Endothelial cell of umbilical vein (primary cell): ENCODE measurements at regions not wholly inside any gene's neighbourhood (a gene's known extent, or its start where the extent isn't known, plus 50 kb on each side); places are given as distances from the start of the nearest gene placed in this dataset.

ENCODE experiments used
- BruUV-seq: library from RNA; stranded (reverse); fragments of 400-500 nt; replicated peaks from 2 replicates; lab custom pipeline; 2021; lab: Mats Ljungman, UMichigan
- CTCF ChIA-PET: fragments of 300-600, 350-600 bp; sonication (Branson Sonifier 250); formaldehyde crosslinking; loops from one replicate; lab custom pipeline; 2021; ENCODE audit warnings: antibody characterized with exemption, inconsistent platforms; lab: Charles Lee
- POLR2A ChIA-PET: fragments of 300-600, 350-600 bp; sonication (Branson Sonifier 250); formaldehyde crosslinking; loops from one replicate; lab custom pipeline; 2021; ENCODE audit warnings: antibody characterized with exemption, inconsistent platforms; lab: Charles Lee
- DNase-seq: peaks from one replicate; pipeline ENCODE4 v3.0.0-alpha.2; 2011; ENCODE audit warnings: low read depth, low spot score
- FAIRE-seq: peaks from 2 replicates; lab custom pipeline; 2011; peaks lifted over from hg19 to GRCh38; lab: Jason Lieb, UNC
- H2AFZ ChIP-seq: 2 replicates; pipeline ENCODE4 v1.6.0; 2012; ENCODE audit warnings: low read depth, low read length, control low read depth, inconsistent platforms
- H3K27ac ChIP-seq: 2 replicates; pipeline ENCODE4 v1.5.1; 2011; ENCODE audit warnings: low read depth, mild to moderate bottlenecking, control low read depth, low read length, moderate library complexity; ENCODE audit not compliant: insufficient read depth
- H3K27me3 ChIP-seq, 2 experiments: 2 replicates each; pipeline versions ENCODE4 v1.6.0 to v1.6.1; 2011; ENCODE audit warnings: low read length in 2 of 2, mixed read lengths in 1 of 2; ENCODE audit not compliant: control insufficient read depth in 2 of 2, insufficient read depth in 2 of 2
- H3K36me3 ChIP-seq, 2 experiments: 2 replicates in 1 of 2; 3 replicates in 1 of 2; pipeline ENCODE4 v1.5.1; 2011; ENCODE audit warnings: low read length in 2 of 2, mild to moderate bottlenecking in 1 of 2, moderate library complexity in 1 of 2; ENCODE audit not compliant: control insufficient read depth in 2 of 2, insufficient read depth in 2 of 2; ENCODE audit errors: extremely low read depth in 1 of 2
- H3K4me1 ChIP-seq: 3 replicates; pipeline ENCODE4 v1.5.1; 2011; ENCODE audit warnings: mild to moderate bottlenecking, low read length; ENCODE audit not compliant: control insufficient read depth, insufficient read depth; ENCODE audit errors: extremely low read depth
- H3K4me2 ChIP-seq: 2 replicates; pipeline ENCODE4 v1.6.1; 2011; ENCODE audit warnings: low read length, control low read depth, mixed read lengths; ENCODE audit not compliant: insufficient read depth
- H3K4me3 ChIP-seq, 3 experiments: fragments of 200-600 bp in 1 of 3; sonication (generic), shearing (Covaris generic) in 1 of 3; replicated peaks in 1 of 3; 2 replicates each; pipeline ENCODE4 v1.5.1; 2011 to 2016; ENCODE audit warnings: control low read depth in 3 of 3, low read length in 3 of 3, mild to moderate bottlenecking in 2 of 3, inconsistent platforms in 1 of 3, low read depth in 1 of 3, moderate library complexity in 1 of 3; ENCODE audit not compliant: insufficient read depth in 1 of 3
- H3K79me2 ChIP-seq: 2 replicates; pipeline ENCODE4 v1.6.0; 2012; ENCODE audit warnings: low read length, inconsistent platforms; ENCODE audit not compliant: control insufficient read depth, insufficient read depth
- H3K9ac ChIP-seq: replicated peaks from 2 replicates; pipeline ENCODE3; 2011; ENCODE audit warnings: low read length, control low read depth; ENCODE audit not compliant: insufficient read depth; ENCODE audit errors: extremely low read depth
- H3K9me1 ChIP-seq: replicated peaks from 3 replicates; pipeline ENCODE4 v1.6.0; 2011; ENCODE audit warnings: mild to moderate bottlenecking, low read length; ENCODE audit not compliant: control insufficient read depth, insufficient read depth; ENCODE audit errors: extremely low read depth
- H3K9me3 ChIP-seq: replicated peaks from 2 replicates; pipeline ENCODE4 v1.5.1; 2012; ENCODE audit warnings: low read length, inconsistent platforms; ENCODE audit not compliant: control insufficient read depth, insufficient read depth
- H4K20me1 ChIP-seq: replicated peaks from 2 replicates; pipeline ENCODE3; 2011; ENCODE audit warnings: mild to moderate bottlenecking, low read length; ENCODE audit not compliant: control insufficient read depth, insufficient read depth; ENCODE audit errors: extremely low read depth
- EZH2 ChIP-seq: IDR thresholded peaks from 2 replicates; pipeline ENCODE4 v1.6.1; 2012; ENCODE audit warnings: borderline replicate concordance, low read depth, mild to moderate bottlenecking, moderate library complexity, low read length, inconsistent platforms; ENCODE audit not compliant: severe bottlenecking
- POLR2A ChIP-seq: IDR thresholded peaks from 2 replicates; pipeline ENCODE4 v1.6.1; 2012; ENCODE audit warnings: low read depth, mild to moderate bottlenecking, control low read depth, low read length
- dilution Hi-C: fragments of 300-500 bp; cut with MboI; formaldehyde crosslinking; loops from one replicate; pipeline ENCODE4 v1.15.0; 2019; ENCODE audit warnings: low sequenced_read_pairs; ENCODE audit not compliant: extremely low pct_ligation_motif_present
- intact Hi-C: fragments of 100-400 bp; cut with micrococcal nuclease; formaldehyde crosslinking; loops from one replicate; pipeline ENCODE4 v1.10.0; 2022

DNA sequence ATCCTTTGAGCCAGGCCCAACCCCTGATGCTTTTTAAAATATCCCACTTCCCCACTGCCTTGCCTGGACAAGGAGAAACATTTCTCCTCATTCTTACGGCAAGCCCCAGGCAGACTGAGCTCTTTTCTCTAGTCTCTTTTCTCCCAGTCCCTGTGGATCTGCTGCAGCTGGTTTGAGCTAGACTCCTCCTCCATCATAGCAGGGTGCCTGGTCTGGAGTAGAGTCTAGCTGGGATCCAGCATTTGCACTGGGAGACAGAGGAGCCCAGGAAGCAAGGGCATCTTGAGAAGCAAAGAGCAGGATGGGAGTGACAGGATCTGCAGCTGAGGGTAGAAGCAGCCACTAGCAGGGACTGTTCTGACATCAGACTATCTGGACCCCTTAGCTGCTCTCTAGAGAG lies 562.3 kb upstream of the COBL start:
- Histone ChIP-seq H3K9me3 (no peaks in the 10 kb centered on the region), H3K9me1 (no peaks in the 10 kb centered on the region), H3K27me3 (no peaks in the 10 kb centered on the region), H3K36me3 (no peaks in the 10 kb centered on the region), H2AFZ (no peak overlapping the region), H3K4me1 (no peaks in the 10 kb centered on the region), H3K4me2 (no peak overlapping the region), H3K9ac (no peak overlapping the region), H4K20me1 (no peaks in the 10 kb centered on the region), H3K4me3 (no peak overlapping the region), H3K79me2 (no peaks in the 10 kb centered on the region), H3K27ac (no peak overlapping the region)
- no peak for TF ChIP-seq POLR2A
- BruUV-seq: no TSS peak
- no peak for FAIRE-seq
- intact Hi-C loops: no loop called here
- no peak for DNase-seq
- dilution Hi-C loops: no loop called here
- CTCF ChIA-PET: no interaction called here
- POLR2A ChIA-PET: no interaction called here

- Histone ChIP-seq H3K27me3 (no peaks in the 10 kb centered on the region), H3K79me2 (no peaks in the 10 kb centered on the region), H3K9ac (no peak overlapping the region), H3K9me3 (peaks cover 3% of the 10 kb centered on the region), H3K36me3 (no peaks in the 10 kb centered on the region), H3K9me1 (no peaks in the 10 kb centered on the region), H2AFZ (no peak overlapping the region), H4K20me1 (no peaks in the 10 kb centered on the region), H3K4me3 (no peak overlapping the region), H3K27ac (no peak overlapping the region), H3K4me1 (no peaks in the 10 kb centered on the region), H3K4me2 (no peak overlapping the region)
- BruUV-seq: no TSS peak
- FAIRE-seq (no peak), DNase-seq (no peak)
- POLR2A ChIA-PET: no interaction called here
- dilution Hi-C loops (no loop called here), intact Hi-C loops (no loop called here)
- CTCF ChIA-PET: no interaction called here
- TF ChIP-seq EZH2: no peak
Measured at GRCh38 chr7:51869452-51869851, 552.8 kb upstream of the COBL start.
